ENCODE measurements at regions not wholly inside any gene's neighbourhood (a gene's known extent, or its start where the extent isn't known, plus 50 kb on each side); places are given as distances from the start of the nearest gene placed in this dataset.

DNA sequence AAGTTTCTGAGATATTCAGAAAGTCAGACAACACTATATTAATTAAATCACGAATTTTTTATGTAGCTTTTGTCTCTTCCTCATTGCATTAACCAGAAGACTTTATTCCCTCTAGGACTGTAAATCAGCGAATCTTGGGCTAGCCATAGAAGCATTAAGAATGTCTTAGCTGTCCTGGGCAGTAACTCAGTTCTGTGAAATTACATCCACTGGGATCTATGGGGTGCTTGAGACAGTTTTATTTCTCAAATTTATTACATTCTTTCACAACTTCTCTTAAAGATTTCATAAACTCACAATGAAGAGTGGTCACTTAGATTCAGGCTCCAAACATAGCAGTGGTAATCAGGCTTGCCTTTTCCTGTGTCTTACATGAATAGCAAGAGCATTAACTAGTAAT, 1153.4 kb downstream of the CDH8 start:
- no peak overlapping the region for H3K27ac ChIP-seq (replicated peaks in 1 of 4)
- intact Hi-C loops (cut with DNase I) = no loop called here
- H3K4me3 ChIP-seq = no peak overlapping the region
- H3K36me3 ChIP-seq = no peaks in the 10 kb centered on the region
- WGBS = 68% methylated on average over 2 of the region's 2 CpGs
- H3K27me3 ChIP-seq = no peaks in the 10 kb centered on the region
- no peak for DNase-seq (ENCODE audit: extremely low spot score)
- H3K9me3 ChIP-seq = peaks cover 0 to 5% (median 0%) of the 10 kb centered on the region in 4 donors
- no peaks in the 10 kb centered on the region for H3K4me1 ChIP-seq
- no peak for TF ChIP-seq POLR2AphosphoS5 (IDR thresholded peaks at IDR 0.05)
- TF ChIP-seq POLR2A (IDR thresholded peaks at IDR 0.05; ENCODE audit: low read depth) = no peak
- no peak for TF ChIP-seq EP300 (IDR thresholded peaks at IDR 0.05)
- TF ChIP-seq, protein P1, sequence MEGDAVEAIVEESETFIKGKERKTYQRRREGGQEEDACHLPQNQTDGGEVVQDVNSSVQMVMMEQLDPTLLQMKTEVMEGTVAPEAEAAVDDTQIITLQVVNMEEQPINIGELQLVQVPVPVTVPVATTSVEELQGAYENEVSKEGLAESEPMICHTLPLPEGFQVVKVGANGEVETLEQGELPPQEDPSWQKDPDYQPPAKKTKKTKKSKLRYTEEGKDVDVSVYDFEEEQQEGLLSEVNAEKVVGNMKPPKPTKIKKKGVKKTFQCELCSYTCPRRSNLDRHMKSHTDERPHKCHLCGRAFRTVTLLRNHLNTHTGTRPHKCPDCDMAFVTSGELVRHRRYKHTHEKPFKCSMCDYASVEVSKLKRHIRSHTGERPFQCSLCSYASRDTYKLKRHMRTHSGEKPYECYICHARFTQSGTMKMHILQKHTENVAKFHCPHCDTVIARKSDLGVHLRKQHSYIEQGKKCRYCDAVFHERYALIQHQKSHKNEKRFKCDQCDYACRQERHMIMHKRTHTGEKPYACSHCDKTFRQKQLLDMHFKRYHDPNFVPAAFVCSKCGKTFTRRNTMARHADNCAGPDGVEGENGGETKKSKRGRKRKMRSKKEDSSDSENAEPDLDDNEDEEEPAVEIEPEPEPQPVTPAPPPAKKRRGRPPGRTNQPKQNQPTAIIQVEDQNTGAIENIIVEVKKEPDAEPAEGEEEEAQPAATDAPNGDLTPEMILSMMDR (IDR thresholded peaks at IDR 0.05) = no peak

DNA sequence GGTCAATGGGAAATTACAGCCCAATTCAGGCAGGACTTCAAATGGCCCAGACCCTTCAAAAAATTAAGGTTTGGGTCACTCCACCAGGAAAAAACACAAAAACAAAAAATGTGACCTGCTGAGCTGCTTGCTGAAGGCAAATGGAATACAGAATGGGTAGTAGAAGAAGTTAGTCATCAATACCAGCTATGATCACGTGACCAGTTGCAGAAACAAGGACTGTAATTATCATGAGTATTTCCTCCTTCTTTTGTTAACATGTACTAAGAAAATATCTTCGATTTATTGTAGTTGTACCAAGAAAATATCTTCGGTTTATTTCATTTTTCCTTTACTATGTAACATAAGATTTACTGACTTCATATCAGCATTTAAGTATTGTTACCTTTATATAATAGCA, 1183.6 kb downstream of the CDH8 start:
- WGBS = 79% methylated on average over 3 of the region's 3 CpGs
- H3K27me3 ChIP-seq = no peaks in the 10 kb centered on the region
- H3K9me3 ChIP-seq = no peaks in the 10 kb centered on the region
- no peaks in the 10 kb centered on the region for H3K36me3 ChIP-seq
- no peak overlapping the region for H3K27ac ChIP-seq (replicated peaks in 1 of 4)
- H3K4me1 ChIP-seq = no peaks in the 10 kb centered on the region
- no peak overlapping the region for H3K4me3 ChIP-seq
- DNase-seq (ENCODE audit: extremely low spot score) = no peak
- TF ChIP-seq POLR2A (IDR thresholded peaks at IDR 0.05; ENCODE audit: low read depth) (no peak), POLR2AphosphoS5 (IDR thresholded peaks at IDR 0.05) (no peak), EP300 (IDR thresholded peaks at IDR 0.05) (no peak)
- TF ChIP-seq, protein P1 (IDR thresholded peaks at IDR 0.05) = no peak
- intact Hi-C loops (cut with DNase I) = no loop called here

DNA sequence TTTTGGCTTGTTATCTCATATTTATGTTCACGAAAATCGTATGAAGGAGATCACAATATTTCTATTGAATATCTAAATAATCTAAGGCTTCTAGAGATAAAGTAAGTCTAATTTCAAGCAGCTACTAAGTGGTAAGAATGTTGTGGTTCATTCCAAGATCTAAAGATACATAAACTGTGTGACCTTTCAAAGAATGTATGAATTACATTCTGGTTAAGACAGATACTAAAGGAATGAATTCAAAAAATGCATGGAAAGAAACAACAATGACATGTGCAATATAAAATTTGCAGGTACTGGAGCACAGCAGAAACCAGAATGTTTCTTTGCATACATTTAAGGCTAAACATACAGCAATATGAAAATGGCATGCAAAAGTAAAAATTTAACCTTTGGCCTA, 1214.6 kb downstream of the CDH8 start:
- Histone ChIP-seq H3K4me3 (no peak overlapping the region), H3K36me3 (no peaks in the 10 kb centered on the region), H3K27me3 (no peaks in the 10 kb centered on the region), H3K27ac (replicated peaks in 1 of 4) (no peak overlapping the region), H3K9me3 (no peaks in the 10 kb centered on the region), H3K4me1 (no peaks in the 10 kb centered on the region)
- intact Hi-C loops (cut with DNase I) = no loop called here
- WGBS = 70% methylated on average over 2 of the region's 2 CpGs
- TF ChIP-seq POLR2A (IDR thresholded peaks at IDR 0.05; ENCODE audit: low read depth) = no peak
- no peak for TF ChIP-seq EP300 (IDR thresholded peaks at IDR 0.05)
- TF ChIP-seq, protein P1 (IDR thresholded peaks at IDR 0.05) = no peak
- no peak for TF ChIP-seq POLR2AphosphoS5 (IDR thresholded peaks at IDR 0.05)
- DNase-seq (ENCODE audit: extremely low spot score) = no peak

DNA sequence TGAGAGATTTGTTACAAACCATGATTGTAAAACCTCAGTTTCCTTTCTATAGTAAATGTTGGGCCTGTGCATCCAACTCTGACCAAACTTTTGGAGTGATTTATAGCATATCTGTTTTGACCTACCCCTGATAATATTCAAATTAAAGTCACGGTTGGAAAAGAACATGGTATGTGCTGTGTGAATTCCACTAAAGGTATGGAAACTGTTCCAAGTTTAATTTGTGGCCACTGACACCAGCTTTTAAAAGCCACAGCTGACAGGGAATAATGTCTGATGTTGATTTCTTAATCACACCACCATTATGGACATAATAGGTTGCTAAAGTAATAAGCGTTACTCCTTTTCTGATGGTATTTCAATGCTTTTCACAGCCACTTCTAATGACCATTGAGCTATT, 1215.9 kb downstream of the CDH8 start:
- no peaks in the 10 kb centered on the region for H3K9me3 ChIP-seq
- WGBS = 84% methylated on average over 2 of the region's 2 CpGs
- no peaks in the 10 kb centered on the region for H3K27me3 ChIP-seq
- H3K27ac ChIP-seq (replicated peaks in 1 of 4) = no peak overlapping the region
- TF ChIP-seq, protein P1 (IDR thresholded peaks at IDR 0.05) = no peak
- TF ChIP-seq POLR2A (IDR thresholded peaks at IDR 0.05; ENCODE audit: low read depth) = no peak
- TF ChIP-seq POLR2AphosphoS5 (IDR thresholded peaks at IDR 0.05) = no peak
- TF ChIP-seq EP300 (IDR thresholded peaks at IDR 0.05) = no peak
- H3K4me3 ChIP-seq = no peak overlapping the region
- DNase-seq (ENCODE audit: extremely low spot score) = no peak
- H3K36me3 ChIP-seq = no peaks in the 10 kb centered on the region
- H3K4me1 ChIP-seq = peaks cover 0 to 7% (median 1%) of the 10 kb centered on the region in 4 donors
- intact Hi-C loops (cut with DNase I) = no loop called here

DNA sequence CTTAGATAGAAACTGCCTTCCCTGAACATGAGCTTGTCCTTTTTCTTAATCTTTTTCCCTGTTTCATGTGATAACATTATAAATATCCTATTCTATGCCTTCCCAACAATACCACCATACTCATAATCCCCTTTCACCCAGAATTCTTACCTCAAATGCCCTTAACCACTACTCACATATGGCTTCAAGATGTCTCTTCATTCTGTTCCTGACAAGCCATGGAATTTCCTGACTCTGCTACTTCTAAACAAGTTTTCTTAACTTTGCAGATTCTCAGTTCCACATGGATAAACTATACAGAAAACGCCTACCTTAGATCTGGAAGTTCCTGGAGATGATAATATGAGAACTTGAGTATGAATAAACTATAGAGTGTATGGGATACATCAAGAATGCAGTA, 1217.8 kb downstream of the CDH8 start:
- no peak for TF ChIP-seq POLR2A (IDR thresholded peaks at IDR 0.05; ENCODE audit: low read depth)
- TF ChIP-seq EP300 (IDR thresholded peaks at IDR 0.05) = no peak
- intact Hi-C loops (cut with DNase I) = no loop called here
- Histone ChIP-seq H3K4me1 (peaks cover 0 to 13% (median 4%) of the 10 kb centered on the region in 4 donors), H3K9me3 (no peaks in the 10 kb centered on the region), H3K27me3 (no peaks in the 10 kb centered on the region), H3K36me3 (no peaks in the 10 kb centered on the region), H3K27ac (replicated peaks in 1 of 4) (no peak overlapping the region), H3K4me3 (no peak overlapping the region)
- no peak for DNase-seq (ENCODE audit: extremely low spot score)
- WGBS = 57% methylated on average over 1 of the region's 1 CpG
